GM10266 (cell line): ENCODE measurements at regions not wholly inside any gene's neighbourhood (a gene's known extent, or its start where the extent isn't known, plus 50 kb on each side); places are given as distances from the start of the nearest gene placed in this dataset.

Experiments
- DNase-seq: peaks from one replicate; pipeline ENCODE4 v3.0.0; 2012; ENCODE audit errors: extremely low spot score
- CTCF ChIP-seq: IDR thresholded peaks from 2 replicates; pipeline ENCODE4 v1.5.1; 2012; ENCODE audit warnings: mild to moderate bottlenecking, low read depth; ENCODE audit not compliant: control insufficient read depth, insufficient read depth; ENCODE audit errors: missing control alignments

DNA sequence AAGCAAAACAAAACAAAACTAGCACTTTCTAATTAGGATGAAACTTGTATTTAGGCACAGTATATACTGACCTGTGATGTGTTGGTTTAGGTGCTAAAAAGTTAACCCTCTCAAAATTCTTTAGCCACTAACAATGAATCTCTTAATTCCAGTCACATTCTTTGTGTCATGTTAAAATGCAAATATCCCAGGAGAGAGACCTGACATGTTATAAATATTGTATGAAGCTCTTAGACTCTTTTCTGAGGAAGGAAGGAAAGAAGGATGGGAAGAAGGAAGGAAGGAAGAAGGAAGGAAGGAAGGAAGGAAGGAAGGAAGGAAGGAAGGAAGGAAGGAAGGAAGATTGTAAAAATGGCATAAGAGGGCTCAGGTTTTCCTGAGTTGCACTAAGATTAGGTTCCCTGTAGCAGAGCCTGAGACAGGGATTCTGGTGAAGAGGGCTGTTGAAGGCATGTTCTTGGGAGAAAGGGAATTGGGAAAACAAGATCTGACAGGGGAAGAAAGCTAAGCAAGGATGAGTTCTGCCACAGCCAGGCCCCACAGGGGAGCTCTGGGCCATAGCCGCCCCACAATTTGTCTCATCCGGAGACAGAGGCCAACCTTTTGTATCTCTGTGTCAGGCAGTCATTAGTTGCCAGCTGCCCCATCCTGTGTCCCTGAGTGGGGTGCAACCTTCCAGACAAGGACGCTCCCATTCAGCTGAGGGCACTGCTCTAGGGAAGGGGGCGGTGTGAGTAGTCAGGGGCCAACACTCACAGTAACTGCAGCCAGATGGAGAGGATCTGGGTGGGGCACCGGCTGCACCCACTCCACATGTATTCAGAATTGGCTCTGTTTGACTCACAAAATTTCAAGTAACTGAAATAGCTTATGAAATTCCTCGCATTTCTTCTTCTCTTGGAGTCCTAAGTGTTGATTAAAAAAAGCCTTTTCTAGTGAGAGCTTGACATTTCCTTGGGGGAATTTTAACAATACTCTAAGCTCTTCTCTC, 189.3 kb upstream of the ARG1 start:
- no peak for DNase-seq
- no peak for TF ChIP-seq CTCF

GRCh38 chr6:131387562-131388447, 185.2 kb upstream of the ARG1 start:
- no peak for DNase-seq
- TF ChIP-seq CTCF, result no peak

DNA sequence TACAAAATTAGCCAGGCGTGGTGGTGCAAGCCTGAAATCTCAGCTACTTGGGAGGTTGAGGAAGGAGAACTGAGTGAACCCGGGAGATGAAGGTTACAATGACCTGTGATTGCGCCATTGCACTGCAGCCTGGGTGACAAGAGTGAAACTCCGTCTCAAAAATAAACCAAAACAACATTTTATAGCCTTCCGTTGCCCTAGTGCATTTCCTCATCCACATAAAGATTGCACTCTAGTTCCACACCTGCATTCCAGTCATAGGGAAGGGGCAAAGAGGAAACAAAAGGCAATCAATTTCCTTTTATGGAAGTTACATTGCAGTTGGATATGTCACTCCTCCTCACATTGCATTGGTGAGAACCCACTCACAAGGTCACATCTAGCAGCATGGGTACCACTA, 182.7 kb upstream of the ARG1 start:
- TF ChIP-seq CTCF, result no peak
- no peak for DNase-seq

GRCh38 chr6:131391116-131391515, 181.9 kb upstream of the ARG1 start:
- DNase-seq, result no peak
- TF ChIP-seq CTCF, result no peak

- DNase-seq, result no peak
Measured at GRCh38 chr6:131393433-131393832, 179.6 kb upstream of the ARG1 start.

DNA sequence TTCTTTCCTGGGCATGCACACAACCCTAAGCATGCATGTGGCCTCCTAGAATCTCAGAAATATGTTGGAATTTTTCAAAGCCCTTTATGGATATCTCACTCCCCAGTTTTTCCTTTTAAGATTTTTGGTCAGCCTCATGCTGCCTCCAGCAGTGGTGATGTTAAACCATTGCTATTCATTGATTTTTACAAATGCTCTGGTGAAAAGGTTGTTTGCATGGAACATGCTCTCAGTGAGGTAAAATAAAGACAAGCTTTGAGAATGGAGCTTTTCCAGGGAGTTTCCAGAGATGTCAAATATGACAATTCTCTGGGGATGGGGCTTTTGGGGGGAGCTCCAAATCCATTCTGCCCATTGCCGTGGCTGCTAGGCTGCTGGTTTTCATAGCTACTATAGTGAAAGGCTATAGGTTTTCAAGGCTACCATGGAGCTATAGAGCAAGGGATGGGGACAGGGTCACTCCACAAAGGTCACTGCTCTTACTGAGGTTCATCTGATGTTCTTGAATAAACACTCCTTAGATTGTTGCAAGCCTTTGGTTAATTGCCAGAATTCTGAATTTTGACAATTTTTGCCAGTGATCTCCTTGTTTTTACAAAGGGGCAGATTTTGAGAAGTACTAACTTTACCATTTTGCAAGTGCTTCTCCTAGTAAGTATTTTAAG, 178.1 kb upstream of the ARG1 start:
- TF ChIP-seq CTCF, result no peak
- DNase-seq, result no peak

More at GRCh38 chr6:131393433-131393832, 179.6 kb upstream of the ARG1 start:
- TF ChIP-seq CTCF, result no peak

DNA sequence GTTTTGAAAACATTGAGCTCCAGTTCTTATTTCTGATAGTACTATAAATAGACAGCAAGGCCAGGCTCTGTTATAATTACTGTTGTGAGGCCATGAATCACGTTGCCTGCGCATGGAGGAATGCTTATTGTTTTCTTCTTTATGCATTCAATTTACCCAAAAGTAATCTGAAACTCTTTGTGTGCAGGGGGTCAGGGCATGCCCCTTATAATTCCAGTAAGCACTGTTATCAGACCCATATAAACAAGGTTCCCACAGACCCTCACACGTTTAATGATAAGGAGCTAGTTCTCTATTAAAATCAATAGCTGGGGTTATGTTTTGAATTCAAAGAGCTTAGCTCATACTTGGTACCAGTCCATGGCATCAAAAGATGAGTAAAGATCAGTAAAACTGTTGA, 174.8 kb upstream of the ARG1 start:
- no peak for DNase-seq
- TF ChIP-seq CTCF, result no peak
